NCI-H2227 treated with DMSO at 0.1 percent for 48 hours (cell line): ENCODE measurements at regions not wholly inside any gene's neighbourhood (a gene's known extent, or its start where the extent isn't known, plus 50 kb on each side); places are given as distances from the start of the nearest gene placed in this dataset.

Experiments used
- DNase-seq: peaks from one replicate; lab custom pipeline; 2025; lab: John Stamatoyannopoulos, UW

GRCh38 chr11:134801570-134801969, 389.5 kb upstream of the B3GAT1 start:
- DNase-seq = no peak

GRCh38 chr11:134800826-134801225, 388.8 kb upstream of the B3GAT1 start:
- DNase-seq = no peak

- no peak for DNase-seq
Measured at GRCh38 chr11:134800130-134800529, 388.1 kb upstream of the B3GAT1 start.

DNA sequence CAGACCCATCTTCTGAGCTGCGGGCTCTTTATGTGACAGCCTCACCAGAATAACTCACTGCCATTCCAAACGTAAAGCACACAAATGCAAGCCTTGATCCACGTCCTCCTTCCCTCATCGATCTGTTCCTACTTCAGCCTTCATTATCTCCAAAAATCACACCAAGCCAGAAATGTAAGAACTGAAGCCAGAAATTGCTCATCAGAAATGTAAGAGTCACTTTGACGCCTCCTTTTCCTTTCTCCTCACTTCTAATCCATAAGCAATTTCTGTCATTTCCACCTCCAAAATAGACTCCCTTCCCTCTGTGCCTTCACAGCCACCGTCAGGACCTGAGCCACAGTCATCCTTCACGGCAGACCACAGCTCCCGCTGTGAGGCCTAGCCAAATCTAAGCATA, 387.3 kb upstream of the B3GAT1 start:
- no peak for DNase-seq

- no peak for DNase-seq
Measured at GRCh38 chr11:134797411-134798089, 385.5 kb upstream of the B3GAT1 start.

- DNase-seq = no peak
Measured at GRCh38 chr11:134795017-134795416, 383.0 kb upstream of the B3GAT1 start.

- no peak for DNase-seq
Measured at GRCh38 chr11:134794192-134794591, 382.1 kb upstream of the B3GAT1 start.

DNA sequence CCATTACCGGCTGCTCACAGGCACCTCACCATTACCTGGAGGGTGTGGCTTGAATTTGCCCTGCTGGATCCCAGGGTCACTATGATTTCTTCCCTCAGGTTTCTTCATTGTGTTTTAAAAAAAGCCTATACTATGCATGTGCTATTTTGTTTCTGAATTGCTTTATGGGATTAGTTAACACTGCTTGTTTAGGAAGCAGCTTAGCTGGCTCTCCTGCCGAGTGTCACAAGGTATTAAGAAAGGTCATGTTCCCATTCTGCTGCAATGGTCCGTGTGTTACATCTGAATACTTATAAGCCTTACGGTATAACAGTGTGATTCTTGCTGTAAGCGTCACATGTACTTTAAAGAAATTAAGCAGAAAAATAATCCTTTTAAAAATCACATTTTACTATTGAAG, 380.6 kb upstream of the B3GAT1 start:
- DNase-seq = no peak

DNA sequence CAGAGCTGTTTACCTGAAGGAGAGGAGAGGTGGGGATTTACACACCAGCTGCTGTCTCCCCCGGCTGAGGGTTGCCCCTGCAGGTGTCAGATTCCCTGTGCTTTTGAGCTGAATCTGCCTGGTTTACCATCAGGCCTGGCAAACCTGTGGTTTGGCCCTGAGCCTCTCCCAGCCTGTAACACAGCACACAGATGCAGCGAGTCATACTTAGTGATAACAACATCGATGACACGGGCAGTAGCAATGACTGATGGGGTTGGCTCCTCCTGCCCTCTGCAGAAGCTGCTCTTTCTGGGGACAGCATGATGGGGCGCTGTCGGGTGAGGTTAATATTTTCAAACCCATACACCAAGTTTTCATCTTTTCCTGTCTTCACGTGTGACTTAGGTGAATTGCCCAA, 380.0 kb upstream of the B3GAT1 start:
- DNase-seq = no peak

GRCh38 chr11:134791102-134791501, 379.1 kb upstream of the B3GAT1 start:
- no peak for DNase-seq

DNA sequence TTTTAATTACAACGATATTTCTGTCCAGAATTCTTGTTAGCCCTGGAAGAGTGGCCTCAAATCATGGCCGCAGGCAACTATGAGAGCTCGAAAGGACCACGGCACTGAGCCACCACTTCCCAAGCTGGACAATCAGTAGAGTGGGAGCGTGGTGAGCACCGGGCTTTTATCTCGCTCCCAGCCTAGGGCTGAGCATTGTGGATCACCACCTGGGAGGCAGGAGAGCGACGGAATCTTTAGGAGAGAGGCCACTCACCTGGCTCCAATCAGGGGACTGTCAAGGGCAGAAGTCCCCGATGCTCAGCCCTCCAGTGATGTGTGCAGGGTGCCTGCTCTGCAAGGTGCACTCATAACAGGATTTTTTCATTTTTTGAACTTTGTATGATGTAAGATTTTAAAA, 377.1 kb upstream of the B3GAT1 start:
- no peak for DNase-seq

GRCh38 chr11:134786636-134787035, 374.6 kb upstream of the B3GAT1 start:
- DNase-seq = no peak

DNA sequence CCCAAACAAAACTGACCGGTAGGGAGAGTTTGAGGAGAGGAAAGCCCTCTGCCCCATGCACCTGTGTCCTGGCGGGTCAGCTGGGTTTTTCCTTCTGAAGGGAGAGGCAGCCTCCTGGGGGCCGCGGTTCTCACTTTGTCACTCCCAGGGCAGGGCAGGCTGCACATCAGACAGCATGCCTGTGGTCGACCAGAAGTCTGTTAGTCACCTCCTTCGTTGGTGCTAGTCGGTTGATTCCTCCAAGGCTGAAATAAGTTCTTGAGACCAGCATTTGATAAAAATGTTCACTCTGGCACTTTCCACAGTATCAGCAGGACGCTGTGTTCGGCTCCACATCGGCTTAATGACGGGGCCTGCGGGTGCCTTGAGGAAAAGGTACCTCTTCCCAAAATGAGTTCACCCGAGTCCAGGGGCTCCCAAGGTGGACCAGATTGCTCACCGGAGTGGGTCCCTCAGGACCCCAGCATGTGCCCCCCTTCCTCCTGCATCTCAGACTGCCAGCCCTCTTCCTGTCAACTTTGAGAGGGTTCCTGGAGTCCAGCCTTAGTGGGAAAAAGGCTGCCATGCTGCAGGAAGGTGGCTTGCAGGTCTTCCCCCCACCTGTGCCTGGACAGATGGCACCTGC, 373.7 kb upstream of the B3GAT1 start:
- DNase-seq = no peak

DNA sequence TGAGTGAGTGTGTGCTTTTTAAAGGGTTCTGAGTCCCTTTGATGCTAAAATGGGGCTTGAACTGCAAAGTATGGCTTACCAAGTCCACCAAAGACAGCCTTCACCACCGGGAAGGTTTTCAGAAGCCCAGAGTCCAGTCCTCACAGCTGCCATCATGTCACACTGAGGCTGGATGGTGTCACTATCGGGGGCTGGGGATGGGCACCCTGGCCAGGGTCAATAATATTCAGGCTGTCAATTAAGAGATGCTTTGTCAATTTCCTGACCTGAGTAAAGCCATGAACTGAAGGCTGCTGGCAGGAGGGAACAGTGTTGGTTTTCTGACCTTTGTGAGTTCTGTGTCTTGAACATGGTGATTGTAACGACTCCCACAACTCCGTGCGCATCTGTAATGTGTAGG, 373.0 kb upstream of the B3GAT1 start:
- no peak for DNase-seq

GRCh38 chr11:134784568-134784967, 372.5 kb upstream of the B3GAT1 start:
- DNase-seq = no peak

GRCh38 chr11:134784046-134784445, 372.0 kb upstream of the B3GAT1 start:
- DNase-seq = no peak

GRCh38 chr11:134783234-134783633, 371.2 kb upstream of the B3GAT1 start:
- DNase-seq = no peak

DNA sequence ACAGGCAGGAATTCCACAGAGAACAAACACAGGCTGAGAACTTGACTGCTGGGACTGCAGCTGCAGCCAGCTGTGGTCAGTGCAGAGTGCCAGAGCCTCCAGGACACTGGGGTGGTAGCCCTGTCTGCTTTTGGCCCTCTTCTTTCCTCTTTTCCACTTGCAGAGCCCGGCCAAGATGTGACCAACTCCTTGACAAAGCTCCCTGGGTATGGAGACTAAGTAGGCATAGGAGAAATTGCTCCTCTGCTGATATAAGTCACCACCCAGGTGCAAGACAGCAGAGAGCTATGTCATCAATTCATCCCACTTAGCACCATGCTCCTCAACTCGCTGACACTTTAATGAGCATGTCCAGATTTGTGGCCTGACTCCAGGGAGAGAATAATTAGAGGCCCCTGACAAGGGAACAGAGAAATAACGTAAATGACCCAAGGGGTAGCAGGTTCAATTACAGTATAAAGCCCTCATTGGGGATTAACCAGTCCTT, 369.4 kb upstream of the B3GAT1 start:
- DNase-seq = peak; percentile 0

DNA sequence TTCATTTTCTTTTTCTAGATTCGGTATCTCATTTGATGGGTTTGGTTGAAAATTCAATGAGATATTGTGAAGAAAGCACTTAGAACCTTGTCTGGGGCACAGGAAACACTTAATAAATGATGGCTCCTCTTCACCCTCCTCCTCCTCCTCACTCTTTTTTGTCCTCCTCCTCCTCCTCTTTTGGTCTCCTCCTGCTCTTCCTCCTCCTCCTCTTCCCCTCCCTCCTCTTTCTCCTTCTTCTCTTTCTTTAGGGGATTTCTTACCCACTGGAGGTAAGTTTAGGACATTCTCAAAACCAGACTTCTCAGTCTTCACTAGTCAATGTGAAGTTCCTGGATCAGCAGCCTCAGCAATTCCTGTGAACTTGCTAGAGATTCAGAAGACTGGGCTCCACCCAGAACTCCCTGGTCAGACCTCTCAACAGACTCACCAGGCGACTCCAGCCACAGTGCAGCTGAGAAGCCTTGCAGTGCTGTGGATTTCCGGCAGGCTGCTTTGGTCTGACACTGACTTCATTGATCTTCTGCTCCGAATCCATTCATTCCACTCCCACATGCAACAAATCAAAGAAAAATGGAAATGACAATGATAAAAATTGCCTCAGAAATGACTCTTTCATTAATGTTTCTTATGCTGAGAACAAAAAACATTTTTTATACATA, 368.6 kb upstream of the B3GAT1 start:
- DNase-seq = no peak

DNA sequence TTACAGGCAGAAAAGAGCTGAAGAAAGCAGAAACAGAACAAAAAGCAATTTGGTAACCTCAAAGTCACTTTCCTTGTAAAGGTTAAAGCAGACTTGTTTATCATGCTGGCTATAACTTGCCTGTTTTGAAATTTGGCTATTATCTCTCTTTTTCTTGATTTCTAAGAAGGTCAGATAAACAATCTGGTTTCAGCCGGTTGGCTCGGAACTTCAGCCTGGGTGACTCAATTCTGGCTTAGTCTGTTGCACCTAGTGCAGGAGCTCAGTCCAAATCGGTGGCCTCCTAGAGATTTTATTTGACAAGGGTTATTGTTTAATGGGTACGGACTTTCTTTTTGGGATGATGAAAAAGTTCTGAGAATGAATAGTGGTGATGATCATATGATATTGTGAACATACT, 367.1 kb upstream of the B3GAT1 start:
- DNase-seq = no peak

- no peak for DNase-seq
Measured at GRCh38 chr11:134768463-134768862, 356.4 kb upstream of the B3GAT1 start.

GRCh38 chr11:134765565-134765964, 353.5 kb upstream of the B3GAT1 start:
- DNase-seq = no peak

GRCh38 chr11:134764966-134765365, 352.9 kb upstream of the B3GAT1 start:
- DNase-seq = no peak
